ENCODE measurements at regions not wholly inside any gene's neighbourhood (a gene's known extent, or its start where the extent isn't known, plus 50 kb on each side); places are given as distances from the start of the nearest gene placed in this dataset.
"Not testable (repeated sequence)": the region's sequence is repeated elsewhere in the genome, so short reads cannot be mapped to it uniquely, and the experiment has no call there.

DNA sequence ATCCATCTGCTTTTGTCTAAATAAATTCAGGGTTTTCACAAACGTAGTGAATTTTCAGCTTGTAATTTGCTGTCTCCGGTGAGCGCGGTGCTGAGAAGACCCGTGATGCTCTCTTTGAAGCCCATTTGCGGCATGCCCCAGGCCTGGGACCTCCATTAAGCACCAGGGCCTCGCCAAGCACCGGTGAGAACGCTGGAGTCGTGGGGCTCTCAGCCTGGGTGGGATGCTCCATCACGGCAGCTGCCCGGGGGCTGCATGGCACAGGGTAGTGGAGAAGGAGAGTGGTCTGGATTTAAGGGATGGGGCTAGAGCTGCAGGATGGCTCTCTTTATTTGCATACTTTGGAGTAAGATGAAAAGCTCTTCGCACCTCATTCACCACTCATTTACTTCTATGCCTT, 248.7 kb downstream of the ABCC12 start:
- Histone ChIP-seq H3K4me3 (no peak overlapping the region), H3K4me1 (no peaks in the 10 kb centered on the region), H3K27ac (no peak overlapping the region), H3K36me3 (no peaks in the 10 kb centered on the region), H3K9me3 (no peaks in the 10 kb centered on the region), H3K27me3 (no peaks in the 10 kb centered on the region)
- TF ChIP-seq EP300 (IDR thresholded peaks at IDR 0.05) (no peak), CTCF (IDR thresholded peaks at IDR 0.05) (no peak), POLR2AphosphoS5 (IDR thresholded peaks at IDR 0.05) (no peak), POLR2A (IDR thresholded peaks at IDR 0.05) (no peak)
- peak in 1 of 2 donors; percentile 29 for DNase-seq
- no peak for ATAC-seq (ENCODE audit: low FRiP score in 2 of 2)
- WGBS, 2 donors, result 82 to 92% methylated on average over 13 of the region's 13 CpGs

DNA sequence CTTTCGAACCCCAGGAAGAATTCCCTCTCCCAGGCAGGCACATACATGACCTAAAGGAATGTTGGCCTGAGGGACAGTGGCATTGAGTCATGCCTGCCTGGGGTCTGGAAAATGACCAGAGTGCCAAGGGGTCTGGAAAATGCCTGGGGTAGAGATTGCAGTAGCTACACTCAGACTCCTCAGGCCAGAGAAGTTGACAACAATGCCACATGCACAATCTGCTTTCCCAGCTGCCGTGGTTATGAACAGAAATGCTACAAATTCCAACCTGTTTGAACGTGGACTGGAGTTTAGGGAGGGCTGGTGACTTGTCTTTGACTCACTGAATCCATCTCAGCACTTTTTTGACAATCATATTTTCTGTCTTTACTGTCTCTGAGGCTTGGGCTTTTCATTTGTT, 250.0 kb downstream of the ABCC12 start:
- Histone ChIP-seq H3K4me3 (no peak overlapping the region), H3K36me3 (no peaks in the 10 kb centered on the region), H3K9me3 (no peaks in the 10 kb centered on the region), H3K27me3 (no peaks in the 10 kb centered on the region), H3K4me1 (no peaks in the 10 kb centered on the region), H3K27ac (no peak overlapping the region)
- DNase-seq, result no peak
- WGBS, 2 donors, result 68 to 83% methylated on average over 3 of the region's 3 CpGs
- ATAC-seq (ENCODE audit: low FRiP score in 2 of 2), result no peak
- TF ChIP-seq POLR2A (IDR thresholded peaks at IDR 0.05) (no peak), POLR2AphosphoS5 (IDR thresholded peaks at IDR 0.05) (no peak), EP300 (IDR thresholded peaks at IDR 0.05) (no peak), CTCF (IDR thresholded peaks at IDR 0.05) (no peak)

DNA sequence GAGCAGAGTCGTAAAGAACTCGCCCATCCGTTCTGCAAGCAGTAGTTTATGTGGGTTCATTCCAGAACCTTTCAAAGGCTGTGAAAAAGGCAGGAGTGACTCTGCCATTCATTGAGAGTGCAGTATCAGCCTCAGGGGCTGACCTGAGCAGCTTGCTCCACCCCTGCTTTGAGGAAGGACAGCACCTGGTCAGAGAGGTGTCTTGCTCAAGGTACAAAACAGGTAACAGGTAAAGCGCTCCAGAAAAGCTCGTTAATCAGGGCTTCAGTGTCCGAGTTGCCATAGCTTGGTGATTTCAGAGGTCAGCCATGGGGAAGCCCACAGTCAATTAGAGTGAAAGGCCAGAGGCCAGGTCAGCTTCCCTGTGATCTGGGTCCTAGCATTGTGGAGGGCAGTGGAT, 251.1 kb downstream of the ABCC12 start:
- no peak overlapping the region for H3K27ac ChIP-seq
- no peaks in the 10 kb centered on the region for H3K27me3 ChIP-seq
- TF ChIP-seq CTCF (IDR thresholded peaks at IDR 0.05) (no peak), POLR2A (IDR thresholded peaks at IDR 0.05) (no peak), EP300 (IDR thresholded peaks at IDR 0.05) (no peak)
- no peak overlapping the region for H3K4me3 ChIP-seq
- no peaks in the 10 kb centered on the region for H3K36me3 ChIP-seq
- H3K9me3 ChIP-seq, result no peaks in the 10 kb centered on the region
- no peak for DNase-seq
- 83 to 88% methylated on average over 5 to 6 of the region's 6 CpGs for WGBS, 2 donors
- H3K4me1 ChIP-seq, result no peaks in the 10 kb centered on the region
- ATAC-seq (ENCODE audit: low FRiP score in 2 of 2), result no peak

DNA sequence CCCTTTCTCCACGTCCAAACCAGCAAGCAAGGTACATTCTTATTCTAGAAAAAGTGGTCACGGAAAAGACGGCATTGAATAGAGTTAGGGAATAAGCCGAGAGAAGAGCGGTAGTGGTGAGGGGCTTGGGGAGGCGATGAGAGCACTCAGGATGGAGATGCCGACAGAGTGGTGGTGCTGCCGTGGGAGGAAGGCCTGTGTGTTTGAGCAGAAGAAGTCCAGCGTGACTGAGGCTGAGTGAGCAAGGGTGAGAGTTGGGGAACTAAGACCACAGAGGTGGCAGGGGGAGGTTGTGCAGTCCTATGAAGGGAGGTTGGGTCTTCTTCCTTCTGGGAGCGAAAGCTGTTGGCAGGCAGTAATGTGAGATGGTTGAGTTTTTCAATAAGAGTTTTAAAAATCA, 252.3 kb downstream of the ABCC12 start:
- TF ChIP-seq POLR2AphosphoS5 (IDR thresholded peaks at IDR 0.05), result no peak
- no peak for TF ChIP-seq EP300 (IDR thresholded peaks at IDR 0.05)
- no peak for TF ChIP-seq POLR2A (IDR thresholded peaks at IDR 0.05)
- TF ChIP-seq CTCF (IDR thresholded peaks at IDR 0.05), result no peak
- Histone ChIP-seq H3K27me3 (no peaks in the 10 kb centered on the region), H3K36me3 (no peaks in the 10 kb centered on the region), H3K4me1 (no peaks in the 10 kb centered on the region), H3K9me3 (no peaks in the 10 kb centered on the region), H3K27ac (no peak overlapping the region), H3K4me3 (no peak overlapping the region)
- ATAC-seq (ENCODE audit: low FRiP score in 2 of 2) (no peak), DNase-seq (no peak)
- WGBS, 2 donors, result 77 to 86% methylated on average over 10 of the region's 10 CpGs

- not testable (repeated sequence) for H3K4me3 ChIP-seq; H3K4me1 ChIP-seq; H3K27ac ChIP-seq; ATAC-seq (ENCODE audit: low FRiP score in 2 of 2); H3K27me3 ChIP-seq; H3K36me3 ChIP-seq; H3K9me3 ChIP-seq
- 38 to 52% methylated on average over 5 of the region's 5 CpGs for WGBS, 2 donors
- DNase-seq, result peak in 1 of 2 donors; percentile 24
Observed at GRCh38 chr16:47897105-47897504, 258.7 kb downstream of the ABCC12 start.
